Cardiac muscle cell (in vitro differentiated cells and primary cell): ENCODE measurements at regions not wholly inside any gene's neighbourhood (a gene's known extent, or its start where the extent isn't known, plus 50 kb on each side); places are given as distances from the start of the nearest gene placed in this dataset.

Experiments used
- DNase-seq, 2 donors: peaks; one replicate each; pipeline versions ENCODE4 v3.0.0 to v3.0.0-alpha.2; 2010 to 2017; ENCODE audit warnings: low read depth in 1 of 2, low spot score in 1 of 2
- H3K27ac ChIP-seq: fragments of 200-600 bp; sonication (generic); 2 replicates; pipeline ENCODE4 v1.5.1; 2016
- H3K27me3 ChIP-seq: fragments of 200-600 bp; sonication (generic); 2 replicates; pipeline ENCODE4 v1.6.0; 2016; ENCODE audit warnings: control low read depth
- H3K36me3 ChIP-seq: fragments of 200-600 bp; sonication (generic); 2 replicates; pipeline ENCODE4 v1.5.1; 2016; ENCODE audit warnings: control low read depth
- H3K4me1 ChIP-seq: fragments of 200-600 bp; sonication (generic); 2 replicates; pipeline ENCODE4 v1.8.1; 2017; ENCODE audit warnings: low read depth, mild to moderate bottlenecking, mixed run types
- H3K4me3 ChIP-seq: fragments of 200-600 bp; sonication (generic); 2 replicates; pipeline ENCODE4 v1.5.1; 2016; ENCODE audit warnings: mild to moderate bottlenecking
- H3K9me3 ChIP-seq: fragments of 200-600 bp; sonication (generic); 2 replicates; pipeline ENCODE4 v1.5.1; 2017; ENCODE audit warnings: low read depth, mild to moderate bottlenecking, control low read depth
- TF ChIP-seq, protein P1 (sequence below): IDR thresholded peaks from 2 replicates; pipeline ENCODE4 v1.5.1; 2012; ENCODE audit warnings: low read depth, mild to moderate bottlenecking, low read length

DNA sequence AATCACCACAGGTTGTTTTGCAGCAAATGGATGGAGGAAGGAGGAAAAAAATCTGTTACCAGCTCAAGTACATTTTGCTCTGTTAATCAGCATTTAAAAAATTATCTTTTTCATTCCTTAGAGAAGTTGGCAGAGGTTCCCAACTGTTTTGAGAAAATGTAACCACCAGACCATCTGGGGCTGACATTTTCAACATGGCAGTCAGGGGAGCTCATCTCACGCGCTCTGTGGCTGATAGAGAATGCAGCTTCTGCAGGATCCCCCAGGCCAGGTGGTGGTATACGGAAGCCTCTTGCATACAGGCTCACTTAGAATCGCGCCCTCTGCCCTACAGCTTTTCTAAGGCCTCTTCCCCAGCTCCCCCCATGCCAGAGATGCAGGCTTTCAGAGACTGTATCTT lies 68.0 kb upstream of the OPCML start:
- Histone ChIP-seq H3K4me1 (no peaks in the 10 kb centered on the region), H3K27me3 (no peaks in the 10 kb centered on the region), H3K4me3 (no peak overlapping the region), H3K27ac (no peak overlapping the region), H3K9me3 (no peaks in the 10 kb centered on the region), H3K36me3 (no peaks in the 10 kb centered on the region)
- DNase-seq, result no peak
- TF ChIP-seq, protein P1, sequence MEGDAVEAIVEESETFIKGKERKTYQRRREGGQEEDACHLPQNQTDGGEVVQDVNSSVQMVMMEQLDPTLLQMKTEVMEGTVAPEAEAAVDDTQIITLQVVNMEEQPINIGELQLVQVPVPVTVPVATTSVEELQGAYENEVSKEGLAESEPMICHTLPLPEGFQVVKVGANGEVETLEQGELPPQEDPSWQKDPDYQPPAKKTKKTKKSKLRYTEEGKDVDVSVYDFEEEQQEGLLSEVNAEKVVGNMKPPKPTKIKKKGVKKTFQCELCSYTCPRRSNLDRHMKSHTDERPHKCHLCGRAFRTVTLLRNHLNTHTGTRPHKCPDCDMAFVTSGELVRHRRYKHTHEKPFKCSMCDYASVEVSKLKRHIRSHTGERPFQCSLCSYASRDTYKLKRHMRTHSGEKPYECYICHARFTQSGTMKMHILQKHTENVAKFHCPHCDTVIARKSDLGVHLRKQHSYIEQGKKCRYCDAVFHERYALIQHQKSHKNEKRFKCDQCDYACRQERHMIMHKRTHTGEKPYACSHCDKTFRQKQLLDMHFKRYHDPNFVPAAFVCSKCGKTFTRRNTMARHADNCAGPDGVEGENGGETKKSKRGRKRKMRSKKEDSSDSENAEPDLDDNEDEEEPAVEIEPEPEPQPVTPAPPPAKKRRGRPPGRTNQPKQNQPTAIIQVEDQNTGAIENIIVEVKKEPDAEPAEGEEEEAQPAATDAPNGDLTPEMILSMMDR, result no peak

DNA sequence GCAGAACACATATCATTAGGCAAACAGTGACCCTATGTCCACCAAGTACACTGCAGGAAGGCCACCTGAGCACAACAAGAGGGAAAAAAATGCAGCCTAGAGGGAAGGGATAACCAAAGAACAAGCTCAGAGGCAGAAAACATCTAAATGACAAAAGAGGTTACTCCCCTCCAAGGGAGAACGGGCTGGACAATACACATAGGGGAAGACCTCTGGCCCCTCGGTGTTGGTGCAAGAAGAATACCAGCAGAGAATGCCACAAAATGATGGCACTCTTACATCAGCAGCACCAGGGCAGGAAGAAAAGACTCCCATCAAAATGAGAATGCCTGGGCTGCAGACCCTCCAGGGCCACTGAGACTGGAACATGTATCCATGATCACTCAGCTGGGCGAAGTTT lies 66.6 kb upstream of the OPCML start:
- Histone ChIP-seq H3K4me1 (no peaks in the 10 kb centered on the region), H3K36me3 (no peaks in the 10 kb centered on the region), H3K4me3 (no peak overlapping the region), H3K27me3 (no peaks in the 10 kb centered on the region), H3K27ac (no peak overlapping the region), H3K9me3 (no peaks in the 10 kb centered on the region)
- DNase-seq, result no peak
- TF ChIP-seq, protein P1, result no peak

DNA sequence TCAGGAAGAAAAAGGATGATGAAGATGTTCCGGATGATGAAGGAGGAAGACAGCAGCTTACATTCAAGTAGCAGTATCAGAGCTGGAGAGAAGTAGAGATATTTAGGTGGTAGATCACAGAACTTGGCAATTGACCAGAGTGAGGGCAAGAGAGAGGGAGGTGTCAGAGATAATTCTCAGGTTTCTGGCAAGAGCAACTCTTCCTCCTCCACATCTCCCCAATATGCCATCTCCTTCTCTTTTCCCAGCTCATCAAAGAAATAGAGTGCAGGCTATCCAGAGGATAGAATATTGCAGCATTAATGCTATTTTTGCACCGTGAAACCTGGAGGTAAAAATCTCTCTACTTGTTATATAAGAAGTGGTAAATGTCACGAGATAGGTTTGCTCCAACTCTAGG lies 64.9 kb upstream of the OPCML start:
- DNase-seq, result no peak
- H3K4me3 ChIP-seq, result no peak overlapping the region
- no peaks in the 10 kb centered on the region for H3K4me1 ChIP-seq
- H3K27me3 ChIP-seq, result no peaks in the 10 kb centered on the region
- H3K36me3 ChIP-seq, result no peaks in the 10 kb centered on the region
- no peaks in the 10 kb centered on the region for H3K9me3 ChIP-seq
- no peak overlapping the region for H3K27ac ChIP-seq
- TF ChIP-seq, protein P1, result no peak

DNA sequence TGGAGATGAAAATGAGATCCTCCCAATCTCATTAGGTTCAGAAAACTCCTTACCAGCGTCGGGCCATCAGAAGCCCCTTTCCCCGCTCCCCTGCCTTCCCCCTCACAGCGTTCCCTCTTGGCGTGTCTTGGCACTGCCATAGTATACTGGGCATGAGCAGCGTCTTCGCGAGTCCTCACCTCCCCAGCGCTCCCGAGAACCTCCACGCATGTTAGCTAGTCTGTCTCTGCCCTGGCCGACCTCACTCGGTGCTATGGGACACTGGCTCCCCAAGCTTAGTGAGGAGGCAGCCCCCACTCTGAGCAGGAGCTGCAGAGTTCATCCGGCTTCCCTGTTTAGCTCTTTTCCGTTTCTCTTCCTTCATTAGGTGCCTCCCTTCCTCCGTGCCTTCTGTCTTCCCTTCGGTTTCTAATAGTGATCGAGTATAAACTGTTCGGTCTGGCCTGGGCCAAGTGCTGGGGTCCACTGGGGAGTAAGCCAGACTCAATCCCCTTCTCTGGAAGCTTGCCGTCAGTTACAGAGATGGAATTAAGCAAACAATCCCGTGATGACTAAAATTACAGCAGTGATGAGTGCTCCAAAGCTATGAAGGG lies 63.8 kb upstream of the OPCML start:
- Histone ChIP-seq H3K36me3 (no peaks in the 10 kb centered on the region), H3K9me3 (no peaks in the 10 kb centered on the region), H3K4me3 (no peak overlapping the region), H3K4me1 (no peaks in the 10 kb centered on the region), H3K27ac (no peak overlapping the region), H3K27me3 (no peaks in the 10 kb centered on the region)
- TF ChIP-seq, protein P1, result no peak
- no peak for DNase-seq

DNA sequence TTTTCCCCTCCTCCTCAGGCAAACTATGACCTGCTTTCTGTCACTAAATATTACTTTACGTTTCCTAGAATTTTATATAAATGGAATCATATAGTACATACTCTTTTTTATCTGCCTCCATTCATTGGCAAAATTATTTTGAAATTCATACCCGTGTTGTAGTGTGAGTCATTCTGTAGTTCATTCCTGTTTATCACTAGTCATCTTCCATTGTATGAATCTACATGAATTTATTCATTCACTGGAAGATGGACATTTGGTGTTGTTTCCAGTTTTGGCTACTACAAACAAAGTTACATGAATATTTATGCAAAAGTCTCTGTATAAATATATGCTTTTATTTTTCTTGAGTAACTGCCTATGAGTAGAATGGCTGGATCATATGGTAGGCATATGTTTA lies 60.7 kb upstream of the OPCML start:
- Histone ChIP-seq H3K27ac (no peak overlapping the region), H3K27me3 (no peaks in the 10 kb centered on the region), H3K9me3 (no peaks in the 10 kb centered on the region), H3K4me1 (no peaks in the 10 kb centered on the region), H3K4me3 (no peak overlapping the region), H3K36me3 (no peaks in the 10 kb centered on the region)
- TF ChIP-seq, protein P1, result no peak
- DNase-seq, result no peak

DNA sequence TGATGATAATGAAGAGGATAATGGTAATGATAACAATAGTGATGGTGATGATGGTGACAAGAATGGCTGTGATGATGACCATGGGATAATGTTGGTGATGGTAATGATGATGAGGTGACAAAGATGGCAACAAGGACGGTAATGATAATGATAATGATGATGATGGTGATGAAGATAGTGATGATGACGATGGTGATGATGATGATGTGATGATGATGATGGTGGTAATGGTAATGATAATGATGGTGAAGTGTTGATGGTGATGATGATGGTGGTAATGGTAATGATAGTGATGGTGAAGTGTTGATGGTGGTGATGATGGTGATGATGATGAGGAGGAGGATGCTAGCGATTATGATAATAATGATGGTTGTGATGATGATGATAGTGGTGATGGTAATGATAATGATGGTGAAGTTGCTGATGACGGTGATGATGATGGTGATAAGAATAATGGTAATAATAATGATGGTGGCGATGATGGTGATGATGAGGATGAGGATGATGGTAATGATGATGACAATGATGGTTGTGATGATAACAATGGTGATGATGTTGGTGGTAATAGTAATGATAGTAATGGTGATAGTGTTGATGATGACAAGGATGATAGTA lies 54.7 kb upstream of the OPCML start:
- Histone ChIP-seq H3K27me3 (no peaks in the 10 kb centered on the region), H3K36me3 (no peaks in the 10 kb centered on the region), H3K9me3 (no peaks in the 10 kb centered on the region), H3K4me1 (no peaks in the 10 kb centered on the region), H3K4me3 (no peak overlapping the region), H3K27ac (no peak overlapping the region)
- no peak for DNase-seq
- TF ChIP-seq, protein P1, result no peak
